NCI-H1417 treated with DMSO at 0.1 percent for 48 hours (cell line): ENCODE measurements at regions not wholly inside any gene's neighbourhood (a gene's known extent, or its start where the extent isn't known, plus 50 kb on each side); places are given as distances from the start of the nearest gene placed in this dataset.

Experiments used
- DNase-seq: peaks from one replicate; lab custom pipeline; 2025; lab: John Stamatoyannopoulos, UW

- no peak for DNase-seq
Observed at GRCh38 chr7:155138204-155138603, 68.1 kb downstream of the HTR5A start.

DNA sequence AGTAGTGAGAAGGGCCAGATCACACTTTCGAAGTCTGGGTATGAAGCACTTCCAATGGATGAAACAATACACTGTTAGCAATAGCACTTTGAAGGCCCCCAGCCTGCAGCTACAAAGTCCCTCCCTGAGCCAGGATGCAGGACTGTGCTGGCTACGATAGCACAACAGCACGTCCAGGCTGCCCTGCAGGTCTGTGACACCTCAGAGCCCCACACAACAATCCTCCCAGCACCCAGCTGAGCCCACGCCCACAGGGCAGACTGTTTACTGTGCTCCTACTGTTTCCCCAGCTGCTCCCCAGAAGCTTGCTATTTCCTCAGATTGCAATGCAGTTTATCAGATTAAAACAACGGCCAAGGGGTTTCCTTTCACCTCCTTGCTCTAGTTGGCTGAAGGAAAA is 71.4 kb downstream of the HTR5A start:
- no peak for DNase-seq

DNA sequence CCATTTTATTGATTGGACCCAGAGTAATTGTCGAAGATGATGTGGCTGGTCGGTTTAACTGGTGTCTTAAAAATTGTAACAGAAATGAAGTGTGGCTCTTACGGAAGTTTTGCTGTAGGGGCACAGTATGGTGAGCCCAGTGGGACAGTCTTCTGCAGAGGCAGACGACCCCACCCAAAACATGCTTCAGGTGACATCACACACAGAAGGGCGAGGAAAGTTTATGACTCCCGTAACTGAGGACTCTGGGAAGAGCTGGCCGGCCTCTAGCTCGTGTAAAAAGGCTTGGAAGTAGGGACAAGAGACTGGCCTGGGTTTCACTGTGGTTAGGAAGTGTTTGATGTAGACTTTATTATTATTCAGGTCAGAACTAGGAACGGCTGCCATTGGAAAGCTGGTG is 73.3 kb downstream of the HTR5A start:
- no peak for DNase-seq

GRCh38 chr7:155144371-155144770 is 74.2 kb downstream of the HTR5A start:
- no peak for DNase-seq

DNA sequence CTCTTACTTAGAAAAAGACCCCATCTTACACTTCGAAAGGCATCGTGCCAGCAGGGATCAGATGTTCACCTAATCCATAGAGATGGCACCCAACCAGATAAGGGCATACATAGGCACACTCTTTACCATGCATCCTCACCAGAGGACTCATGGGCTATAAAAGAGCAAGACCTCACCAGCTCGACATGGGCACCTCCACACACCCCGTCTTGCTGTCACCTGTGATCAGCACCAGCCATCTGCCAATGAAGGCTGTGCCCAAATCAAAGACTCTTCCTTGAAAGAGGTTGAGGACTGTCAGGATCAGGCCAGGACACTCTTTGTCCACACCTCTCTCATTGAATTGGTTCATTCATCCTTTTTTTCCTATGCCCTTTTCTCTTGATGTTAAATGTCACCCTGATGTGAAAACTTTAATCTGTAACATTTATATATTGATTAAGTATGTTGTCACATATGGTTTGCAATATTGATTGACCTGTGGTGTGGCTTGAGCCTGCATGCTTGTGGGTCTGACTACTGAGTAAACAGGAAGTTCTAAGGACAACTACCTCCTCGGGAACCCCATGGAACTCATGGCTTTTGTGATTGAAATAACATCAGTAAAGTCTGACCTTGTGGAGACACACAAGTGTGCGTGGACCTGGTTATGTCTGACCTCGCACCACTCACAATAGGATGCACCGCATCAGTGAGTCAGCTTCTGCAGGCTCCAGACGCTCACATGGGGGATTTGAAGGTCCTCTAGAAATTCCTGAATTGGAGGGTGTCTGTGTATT is 75.5 kb downstream of the HTR5A start:
- no peak for DNase-seq

GRCh38 chr7:155147172-155147571 is 77.0 kb downstream of the HTR5A start:
- DNase-seq: no peak

DNA sequence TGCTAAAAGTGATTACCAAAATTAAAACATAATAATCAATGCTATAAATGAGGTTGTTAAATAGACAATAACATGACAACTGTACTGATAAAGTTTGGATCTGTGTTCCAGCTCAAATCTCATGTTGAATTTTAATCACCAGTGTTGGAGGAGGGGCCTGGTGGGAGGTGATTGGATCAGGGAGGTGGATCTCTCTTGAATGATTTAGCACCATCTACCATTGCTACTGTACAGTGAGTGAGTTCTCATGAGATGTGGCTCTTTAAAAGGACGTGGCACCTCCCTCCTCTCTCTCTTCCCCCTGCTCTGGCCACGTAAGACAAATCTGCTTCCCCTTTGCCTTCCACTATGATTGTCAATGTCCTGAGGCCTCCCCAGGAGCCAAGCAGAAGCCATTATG is 77.5 kb downstream of the HTR5A start:
- no peak for DNase-seq

DNA sequence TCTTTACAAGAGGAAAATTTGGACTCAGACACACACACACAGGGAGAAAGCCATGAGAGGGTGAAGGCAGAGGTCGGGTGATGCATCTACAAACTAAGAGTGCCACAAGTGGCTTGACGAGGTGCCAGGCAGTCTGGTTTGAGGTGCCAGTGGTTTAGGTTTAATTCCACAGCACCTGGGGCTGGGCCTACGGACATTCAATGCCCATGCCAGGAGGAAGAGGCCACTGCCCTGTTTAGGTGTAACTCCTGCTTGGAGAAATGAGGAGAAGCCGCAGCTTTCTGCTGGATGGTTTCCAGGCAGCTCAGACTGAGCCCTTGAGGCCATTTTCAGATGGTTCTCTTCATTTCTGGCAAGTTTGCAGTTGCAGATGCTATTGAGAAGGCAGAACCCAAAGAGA is 83.6 kb downstream of the HTR5A start:
- no peak for DNase-seq

GRCh38 chr7:155154586-155154985 is 84.5 kb downstream of the HTR5A start:
- DNase-seq: no peak

GRCh38 chr7:155161690-155162089 is 91.6 kb downstream of the HTR5A start:
- DNase-seq: no peak

GRCh38 chr7:155162422-155162821 is 92.3 kb downstream of the HTR5A start:
- DNase-seq: no peak

- DNase-seq: no peak
Observed at GRCh38 chr7:155163696-155164095, 93.6 kb downstream of the HTR5A start.

GRCh38 chr7:155164316-155164715 is 94.2 kb downstream of the HTR5A start:
- no peak for DNase-seq

GRCh38 chr7:155166108-155166507 is 96.0 kb downstream of the HTR5A start:
- no peak for DNase-seq

- DNase-seq: no peak
Observed at GRCh38 chr7:155166673-155167370, 96.7 kb downstream of the HTR5A start.

DNA sequence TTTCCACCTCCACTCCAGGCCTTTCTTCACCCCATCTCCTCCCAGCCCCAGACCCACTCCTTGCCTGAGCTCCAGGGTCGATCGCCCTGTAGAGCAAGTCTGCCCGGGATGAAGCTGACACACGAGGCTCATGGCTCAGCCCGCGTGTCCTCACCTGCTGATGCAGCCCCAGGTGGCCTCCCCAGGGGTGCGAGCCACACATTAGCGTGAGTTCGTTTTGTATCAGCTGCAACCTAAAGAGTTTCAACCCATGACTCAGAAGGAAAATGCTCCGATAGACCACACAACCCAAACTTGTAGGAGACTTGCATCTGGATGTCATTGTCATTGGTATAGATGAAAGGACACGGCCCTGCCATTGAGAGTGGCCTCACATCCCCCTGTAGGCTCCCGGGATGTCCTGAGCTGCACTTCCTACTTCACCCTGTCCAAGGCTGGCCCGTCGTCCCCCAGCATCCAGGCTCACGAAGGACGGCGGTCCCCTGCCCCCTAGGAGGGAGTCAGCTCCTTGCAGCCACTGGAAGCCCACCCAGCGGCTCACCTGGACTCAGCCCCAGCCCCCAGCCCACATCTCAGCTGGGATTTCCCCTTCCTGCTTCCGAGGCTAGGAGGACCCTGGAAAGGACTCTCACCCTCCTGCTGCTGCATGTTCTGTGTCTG is 97.7 kb downstream of the HTR5A start:
- no peak for DNase-seq

- peak; percentile 39 for DNase-seq
Observed at GRCh38 chr7:155168597-155169480, 98.7 kb downstream of the HTR5A start.

- DNase-seq: no peak
Observed at GRCh38 chr7:155169498-155170065, 99.5 kb downstream of the HTR5A start.

DNA sequence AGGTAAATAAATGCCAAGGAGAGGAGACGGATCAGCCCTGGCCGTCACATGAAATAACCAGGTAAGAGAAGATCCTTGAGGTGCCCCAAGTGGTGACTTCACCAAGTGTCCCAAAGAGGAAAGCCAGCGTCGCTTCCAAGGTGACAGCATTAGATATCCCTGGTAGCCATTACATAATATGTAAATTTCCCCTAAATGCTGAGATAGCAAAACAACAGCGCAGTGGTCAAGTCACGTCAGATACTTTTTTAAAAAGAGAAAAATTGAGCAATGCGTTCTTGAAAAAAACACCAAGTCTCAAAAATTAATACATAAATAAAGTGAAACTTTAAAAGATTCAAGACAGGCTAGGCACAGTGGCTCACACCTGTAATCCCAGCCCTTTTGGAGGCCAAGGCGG is 100.2 kb downstream of the HTR5A start:
- no peak for DNase-seq

DNA sequence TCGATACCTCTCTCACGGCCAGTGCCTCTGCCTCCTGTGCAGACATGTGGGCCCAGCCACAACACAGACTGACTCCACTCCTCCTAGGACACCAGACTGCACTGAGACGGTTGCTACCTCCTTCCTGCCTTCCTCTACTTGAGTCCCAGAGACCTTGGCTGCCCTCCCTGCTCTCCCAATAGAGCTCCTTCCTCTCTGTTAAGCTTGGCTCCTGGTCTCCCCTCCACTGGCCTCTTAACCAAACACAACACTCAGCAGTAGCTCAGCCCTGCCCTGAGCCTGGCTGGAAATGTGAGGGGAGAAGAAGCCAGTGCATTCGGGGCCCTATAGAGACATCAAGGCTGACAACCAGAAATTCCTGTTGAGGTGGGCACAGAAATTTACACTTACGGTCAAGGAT is 102.0 kb downstream of the HTR5A start:
- DNase-seq: no peak

DNA sequence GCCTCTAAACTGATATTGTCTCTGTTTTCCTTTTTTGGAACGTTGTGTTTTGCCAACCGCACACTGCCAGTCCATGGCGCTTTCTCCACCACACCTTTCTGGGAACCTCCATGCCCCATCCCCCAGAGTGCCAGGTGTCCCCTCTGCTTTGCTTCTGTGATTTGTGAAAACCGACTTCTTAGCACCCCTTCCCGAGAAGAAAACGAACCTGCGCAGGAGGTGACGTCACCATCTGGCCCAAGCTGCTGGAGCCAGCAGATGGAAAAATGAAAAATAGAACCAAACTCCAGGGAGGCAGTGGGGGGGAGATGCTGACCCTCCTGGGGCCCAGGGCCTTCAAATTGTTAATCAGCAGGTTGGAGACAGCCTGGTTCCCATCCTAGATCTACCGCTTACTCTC is 103.8 kb downstream of the HTR5A start:
- no peak for DNase-seq

DNA sequence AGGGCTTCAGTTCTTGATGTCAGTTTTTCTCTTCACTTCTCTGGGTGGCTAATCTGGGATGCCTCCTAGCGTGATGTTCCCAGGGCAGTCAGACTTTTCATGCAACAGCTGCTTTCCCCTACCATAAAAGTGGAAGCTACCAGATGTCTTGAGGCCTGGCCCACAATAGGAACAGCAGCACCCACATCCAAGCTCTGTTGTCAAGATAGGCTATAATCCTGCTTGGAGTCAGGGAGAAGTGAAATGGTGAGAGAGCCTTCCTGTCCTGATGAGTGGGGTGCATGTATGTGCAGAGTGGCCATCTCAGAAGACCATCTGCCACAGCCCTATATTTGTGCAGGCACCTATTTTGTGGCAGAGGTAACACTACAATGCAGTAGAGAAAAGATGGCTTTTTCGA is 108.0 kb downstream of the HTR5A start:
- no peak for DNase-seq
